Activated T-cell treated with anti-CD3 and anti-CD28 coated beads for 24 hours (primary cell): ENCODE measurements at regions not wholly inside any gene's neighbourhood (a gene's known extent, or its start where the extent isn't known, plus 50 kb on each side); places are given as distances from the start of the nearest gene placed in this dataset.
"Not testable (repeated sequence)": the region's sequence is repeated elsewhere in the genome, so short reads cannot be mapped to it uniquely, and the experiment has no call there.

Experiments
- DNase-seq: peaks from one replicate; pipeline ENCODE4 v3.0.0-alpha.2; 2020; ENCODE audit warnings: low read depth

GRCh38 chr9:135275163-135275562, 187.7 kb downstream of the OLFM1 start:
- DNase-seq: no peak

GRCh38 chr9:135275571-135276289, 188.3 kb downstream of the OLFM1 start:
- DNase-seq: no peak

GRCh38 chr9:135277219-135278201, 190.0 kb downstream of the OLFM1 start:
- DNase-seq: no peak

GRCh38 chr9:135278586-135278985, 191.1 kb downstream of the OLFM1 start:
- no peak for DNase-seq

GRCh38 chr9:135279385-135279784, 191.9 kb downstream of the OLFM1 start:
- DNase-seq: no peak

- no peak for DNase-seq
Measured at GRCh38 chr9:135279834-135280393, 192.4 kb downstream of the OLFM1 start.

- no peak for DNase-seq
Measured at GRCh38 chr9:135280666-135281065, 193.2 kb downstream of the OLFM1 start.

- DNase-seq: no peak
Measured at GRCh38 chr9:135281151-135281550, 193.7 kb downstream of the OLFM1 start.

- DNase-seq: no peak
Measured at GRCh38 chr9:135281791-135282737, 194.6 kb downstream of the OLFM1 start.

- no peak for DNase-seq
Measured at GRCh38 chr9:135282808-135283207, 195.3 kb downstream of the OLFM1 start.

GRCh38 chr9:135283671-135284070, 195.9 kb upstream of the PPP1R26 start:
- no peak for DNase-seq

GRCh38 chr9:135284386-135285134, 195.0 kb upstream of the PPP1R26 start:
- no peak for DNase-seq

- not testable (repeated sequence) for DNase-seq
Measured at GRCh38 chr9:135286187-135286925, 193.2 kb upstream of the PPP1R26 start.

- DNase-seq: no peak
Measured at GRCh38 chr9:135286961-135287360, 192.6 kb upstream of the PPP1R26 start.

GRCh38 chr9:135287627-135288026, 192.0 kb upstream of the PPP1R26 start:
- DNase-seq: no peak

GRCh38 chr9:135288054-135288453, 191.5 kb upstream of the PPP1R26 start:
- no peak for DNase-seq

GRCh38 chr9:135289081-135289491, 190.5 kb upstream of the PPP1R26 start:
- DNase-seq: no peak

GRCh38 chr9:135290086-135290485, 189.5 kb upstream of the PPP1R26 start:
- DNase-seq: no peak

- no peak for DNase-seq
Measured at GRCh38 chr9:135290566-135290965, 189.0 kb upstream of the PPP1R26 start.

GRCh38 chr9:135291165-135291564, 188.4 kb upstream of the PPP1R26 start:
- no peak for DNase-seq
